GM12878 (cell line): ENCODE measurements at regions not wholly inside any gene's neighbourhood (a gene's known extent, or its start where the extent isn't known, plus 50 kb on each side); places are given as distances from the start of the nearest gene placed in this dataset.

Experiments
- ASH2L ChIP-seq: fragments of 300-600, 200-600 bp; sonication (generic); IDR thresholded peaks from 2 replicates; pipeline ENCODE4 v1.6.1; 2017; ENCODE audit warnings: low read depth, mild to moderate bottlenecking, borderline replicate concordance
- CEBPZ ChIP-seq: fragments of 150-350 bp; IDR thresholded peaks from 2 replicates; pipeline ENCODE4 v1.6.1; 2016; ENCODE audit warnings: low read depth, low read length
- E2F8 ChIP-seq: fragments of 450-650 bp; IDR thresholded peaks from 2 replicates; pipeline ENCODE4 v1.6.1; 2018; ENCODE audit warnings: mild to moderate bottlenecking, low read depth, moderate library complexity; ENCODE audit not compliant: partially characterized antibody
- EZH2 ChIP-seq: IDR thresholded peaks from 2 replicates; pipeline ENCODE4 v1.6.1; 2012; ENCODE audit warnings: low read depth, mild to moderate bottlenecking, control low read depth, inconsistent platforms, low read length, borderline replicate concordance; ENCODE audit not compliant: control insufficient read depth
- FOXM1 ChIP-seq: IDR thresholded peaks from 2 replicates; pipeline ENCODE4 v1.6.1; 2012; ENCODE audit warnings: low read depth, mild to moderate bottlenecking, inconsistent platforms, low read length, moderate library complexity
- HDAC2 ChIP-seq: fragments of 200-600 bp; sonication (generic); IDR thresholded peaks from 2 replicates; pipeline ENCODE4 v1.6.1; 2017
- POLR2A ChIP-seq: IDR thresholded peaks from 2 replicates; pipeline ENCODE4 v1.6.1; 2011; ENCODE audit warnings: low read depth, mild to moderate bottlenecking, low read length
- POLR2AphosphoS5 ChIP-seq: IDR thresholded peaks from 2 replicates; pipeline ENCODE4 v1.6.1; 2011; ENCODE audit warnings: mild to moderate bottlenecking, low read length, inconsistent platforms

- TF ChIP-seq ASH2L (no peak), EZH2 (no peak), FOXM1 (no peak), POLR2AphosphoS5 (no peak), CEBPZ (no peak), E2F8 (no peak), POLR2A (no peak), HDAC2 (no peak)
Measured at GRCh38 chr12:11513288-11513687, 117.9 kb upstream of the PRB2 start.
